ENCODE measurements at regions not wholly inside any gene's neighbourhood (a gene's known extent, or its start where the extent isn't known, plus 50 kb on each side); places are given as distances from the start of the nearest gene placed in this dataset.

DNA sequence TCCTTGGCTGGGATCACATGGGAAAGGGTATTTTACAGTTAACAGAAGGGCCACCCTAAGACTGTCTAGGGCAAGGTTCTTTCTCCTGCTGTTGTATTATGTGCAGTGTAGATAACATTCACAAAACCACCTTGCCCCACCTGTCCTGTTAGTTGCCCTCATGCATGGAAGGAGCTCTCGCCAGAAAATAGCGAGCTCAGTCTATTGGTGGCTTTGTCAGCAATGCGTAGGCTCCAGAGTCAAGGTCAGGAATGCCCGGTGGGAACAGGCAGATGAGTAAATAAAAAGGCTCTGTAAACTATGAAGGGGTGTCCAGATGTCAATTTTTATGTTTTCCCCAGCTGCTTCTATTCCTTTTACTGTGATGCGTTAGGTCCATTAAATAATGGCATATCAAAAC lies 107.1 kb upstream of the WDR11 start:
- DNase-seq (ENCODE audit: low read depth) = no peak
- Histone ChIP-seq H3K27me3 (ENCODE audit: control insufficient read depth, insufficient read depth, low read length) (peaks cover 2% of the 10 kb centered on the region), H3K36me3 (ENCODE audit: control insufficient read depth, insufficient read depth, low read length) (no peaks in the 10 kb centered on the region), H3K4me3 (ENCODE audit: low read depth, low read length) (no peak overlapping the region)
- TF ChIP-seq, protein P1, sequence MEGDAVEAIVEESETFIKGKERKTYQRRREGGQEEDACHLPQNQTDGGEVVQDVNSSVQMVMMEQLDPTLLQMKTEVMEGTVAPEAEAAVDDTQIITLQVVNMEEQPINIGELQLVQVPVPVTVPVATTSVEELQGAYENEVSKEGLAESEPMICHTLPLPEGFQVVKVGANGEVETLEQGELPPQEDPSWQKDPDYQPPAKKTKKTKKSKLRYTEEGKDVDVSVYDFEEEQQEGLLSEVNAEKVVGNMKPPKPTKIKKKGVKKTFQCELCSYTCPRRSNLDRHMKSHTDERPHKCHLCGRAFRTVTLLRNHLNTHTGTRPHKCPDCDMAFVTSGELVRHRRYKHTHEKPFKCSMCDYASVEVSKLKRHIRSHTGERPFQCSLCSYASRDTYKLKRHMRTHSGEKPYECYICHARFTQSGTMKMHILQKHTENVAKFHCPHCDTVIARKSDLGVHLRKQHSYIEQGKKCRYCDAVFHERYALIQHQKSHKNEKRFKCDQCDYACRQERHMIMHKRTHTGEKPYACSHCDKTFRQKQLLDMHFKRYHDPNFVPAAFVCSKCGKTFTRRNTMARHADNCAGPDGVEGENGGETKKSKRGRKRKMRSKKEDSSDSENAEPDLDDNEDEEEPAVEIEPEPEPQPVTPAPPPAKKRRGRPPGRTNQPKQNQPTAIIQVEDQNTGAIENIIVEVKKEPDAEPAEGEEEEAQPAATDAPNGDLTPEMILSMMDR (IDR thresholded peaks at IDR 0.05; ENCODE audit: insufficient read depth, low read length, poor library complexity, severe bottlenecking) = no peak

DNA sequence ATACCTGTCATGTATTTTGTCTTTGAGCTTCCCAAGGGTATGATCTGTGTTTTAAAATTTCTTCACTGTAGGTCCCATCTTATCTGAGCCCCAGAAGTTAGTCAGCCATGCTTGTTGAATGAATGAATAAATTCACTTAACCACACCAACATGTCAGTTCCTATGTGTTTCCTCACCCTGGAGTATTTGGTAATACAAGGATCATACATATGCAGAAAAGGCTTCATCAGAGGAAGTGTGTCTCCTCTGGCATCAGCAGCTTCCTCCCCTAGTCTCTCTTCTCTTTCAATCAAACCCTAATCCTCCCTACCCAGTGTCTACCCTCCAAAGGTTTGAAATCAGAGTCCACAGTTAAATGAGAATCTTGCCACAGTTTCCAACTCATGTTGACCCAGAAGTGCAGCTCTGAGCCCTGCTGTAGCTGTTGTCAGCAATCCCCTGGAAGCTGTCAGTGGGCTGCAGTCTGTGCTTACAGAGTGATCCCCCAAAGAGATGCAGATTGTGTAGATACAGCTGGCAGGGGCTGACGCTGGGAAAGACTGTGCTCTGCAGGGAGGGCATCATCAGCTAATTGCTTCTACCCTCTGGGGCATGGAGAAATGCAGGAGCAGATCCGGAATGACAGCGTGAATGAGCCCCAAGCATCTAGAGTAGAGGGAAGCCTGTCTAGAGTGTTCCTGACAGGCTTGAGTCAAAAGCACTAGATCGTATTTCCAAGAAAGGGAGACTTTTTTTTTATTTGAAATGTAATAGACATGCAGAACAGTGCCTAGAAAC lies 105.0 kb upstream of the WDR11 start:
- TF ChIP-seq, protein P1 (IDR thresholded peaks at IDR 0.05; ENCODE audit: insufficient read depth, low read length, poor library complexity, severe bottlenecking) = no peak
- H3K27me3 ChIP-seq (ENCODE audit: control insufficient read depth, insufficient read depth, low read length) = peaks cover 2% of the 10 kb centered on the region
- H3K36me3 ChIP-seq (ENCODE audit: control insufficient read depth, insufficient read depth, low read length) = no peaks in the 10 kb centered on the region
- no peak overlapping the region for H3K4me3 ChIP-seq (ENCODE audit: low read depth, low read length)
- DNase-seq (ENCODE audit: low read depth) = no peak

DNA sequence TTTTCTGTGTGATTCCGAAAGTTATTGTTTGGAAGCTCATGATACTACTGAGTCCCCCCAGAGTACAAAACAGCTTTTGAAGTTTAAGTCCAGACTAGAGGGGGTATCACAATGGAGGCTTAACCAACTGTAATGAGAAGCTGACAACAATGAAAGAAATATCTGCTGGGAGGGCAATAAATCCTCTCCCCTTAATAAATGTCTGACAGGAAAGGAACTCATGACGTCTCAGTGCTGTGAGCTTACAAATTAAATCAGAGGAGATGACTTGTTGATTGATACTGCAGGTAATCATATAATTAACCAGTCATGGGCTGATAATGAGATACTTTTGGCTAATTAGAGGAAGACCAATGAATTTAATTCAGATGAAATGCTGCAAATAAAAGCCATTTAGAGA lies 102.6 kb upstream of the WDR11 start:
- TF ChIP-seq, protein P1 (IDR thresholded peaks at IDR 0.05; ENCODE audit: insufficient read depth, low read length, poor library complexity, severe bottlenecking) = no peak
- Histone ChIP-seq H3K27me3 (ENCODE audit: control insufficient read depth, insufficient read depth, low read length) (peaks cover 2% of the 10 kb centered on the region), H3K4me3 (ENCODE audit: low read depth, low read length) (no peak overlapping the region), H3K36me3 (ENCODE audit: control insufficient read depth, insufficient read depth, low read length) (no peaks in the 10 kb centered on the region)
- no peak for DNase-seq (ENCODE audit: low read depth)

DNA sequence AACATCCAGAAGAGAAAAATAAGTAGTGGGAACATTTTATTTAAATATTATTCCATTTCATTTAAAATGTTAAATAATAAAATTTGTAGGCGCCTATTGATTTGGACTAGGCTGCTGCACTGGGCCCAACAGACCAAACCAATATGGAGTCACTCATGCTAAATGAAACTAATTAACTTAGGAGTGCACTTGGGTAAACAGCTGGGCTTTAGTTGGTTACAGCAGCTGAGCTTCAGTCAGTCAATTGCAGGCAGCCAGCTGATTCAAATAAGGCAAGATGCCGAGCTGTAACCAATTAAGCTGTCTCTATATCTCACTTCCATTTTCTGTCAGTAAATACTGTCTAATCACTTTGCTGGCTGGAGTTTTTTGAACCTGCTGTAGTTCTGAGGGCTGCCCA lies 102.1 kb upstream of the WDR11 start:
- TF ChIP-seq, protein P1 (IDR thresholded peaks at IDR 0.05; ENCODE audit: insufficient read depth, low read length, poor library complexity, severe bottlenecking) = no peak
- Histone ChIP-seq H3K36me3 (ENCODE audit: control insufficient read depth, insufficient read depth, low read length) (no peaks in the 10 kb centered on the region), H3K27me3 (ENCODE audit: control insufficient read depth, insufficient read depth, low read length) (peaks cover 2% of the 10 kb centered on the region), H3K4me3 (ENCODE audit: low read depth, low read length) (no peak overlapping the region)
- no peak for DNase-seq (ENCODE audit: low read depth)

DNA sequence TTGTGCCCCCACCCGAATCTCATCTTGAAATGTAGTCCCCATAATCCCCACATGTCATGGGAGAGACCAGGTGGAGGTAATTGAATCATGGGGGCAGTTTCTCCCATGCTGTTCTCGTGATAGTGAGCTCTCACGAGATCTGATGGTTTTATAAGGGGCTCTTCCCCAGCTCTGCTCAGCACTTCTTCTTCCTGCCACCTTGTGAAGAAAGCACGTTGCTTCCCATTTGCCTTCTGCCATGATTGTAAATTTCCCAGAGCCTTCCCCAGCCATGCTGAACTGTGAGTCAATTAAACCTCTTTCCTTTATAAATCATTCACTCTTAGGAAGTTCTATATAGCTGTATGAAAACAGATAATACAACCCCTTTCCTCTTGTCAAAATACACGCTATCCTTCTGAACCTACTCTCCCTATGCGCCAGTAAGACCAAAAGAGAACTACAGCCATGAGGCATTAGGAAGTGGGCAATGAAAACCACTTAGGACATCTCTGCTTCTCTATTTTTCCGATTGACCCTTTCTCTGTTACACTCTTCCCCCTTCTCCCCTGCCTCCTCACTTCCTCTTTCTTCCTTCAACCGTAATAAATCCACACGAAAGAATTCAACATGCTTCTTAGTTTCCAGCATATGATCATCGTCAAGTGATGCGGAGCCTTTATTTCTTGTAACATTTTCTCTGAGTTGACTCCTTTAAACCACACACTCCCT lies 101.2 kb upstream of the WDR11 start:
- H3K27me3 ChIP-seq (ENCODE audit: control insufficient read depth, insufficient read depth, low read length) = peaks cover 2% of the 10 kb centered on the region
- H3K36me3 ChIP-seq (ENCODE audit: control insufficient read depth, insufficient read depth, low read length) = no peaks in the 10 kb centered on the region
- no peak overlapping the region for H3K4me3 ChIP-seq (ENCODE audit: low read depth, low read length)
- DNase-seq (ENCODE audit: low read depth) = no peak
- TF ChIP-seq, protein P1 (IDR thresholded peaks at IDR 0.05; ENCODE audit: insufficient read depth, low read length, poor library complexity, severe bottlenecking) = no peak
